NCI-H524 (cell line): ENCODE measurements at regions not wholly inside any gene's neighbourhood (a gene's known extent, or its start where the extent isn't known, plus 50 kb on each side); places are given as distances from the start of the nearest gene placed in this dataset.
"Not testable (repeated sequence)": the region's sequence is repeated elsewhere in the genome, so short reads cannot be mapped to it uniquely, and the experiment has no call there.

Experiments
- DNase-seq, 2 experiments: peaks; one replicate each; lab custom pipeline; 2025; lab: John Stamatoyannopoulos, UW

GRCh38 chr2:180927030-180927686 lies 53.2 kb upstream of the UBE2E3 start:
- no peak for DNase-seq

GRCh38 chr2:180925700-180926099 lies 54.7 kb upstream of the UBE2E3 start:
- no peak for DNase-seq

- DNase-seq, result no peak
Measured at GRCh38 chr2:180924063-180924462, 56.3 kb upstream of the UBE2E3 start.

GRCh38 chr2:180910831-180911665 lies 69.4 kb upstream of the UBE2E3 start:
- no peak for DNase-seq

- DNase-seq, result no peak
Measured at GRCh38 chr2:180907731-180908130, 72.7 kb upstream of the UBE2E3 start.

GRCh38 chr2:180905461-180905860 lies 74.9 kb upstream of the UBE2E3 start:
- peak in 1 of 2 experiments; percentile 52 for DNase-seq

GRCh38 chr2:180905002-180905401 lies 75.4 kb upstream of the UBE2E3 start:
- DNase-seq, result peak; percentile 51 to 82

GRCh38 chr2:180901331-180901730 lies 79.1 kb upstream of the UBE2E3 start:
- no peak for DNase-seq

- DNase-seq, result no peak
Measured at GRCh38 chr2:180893752-180894151, 86.7 kb upstream of the UBE2E3 start.

GRCh38 chr2:180892091-180892490 lies 88.3 kb upstream of the UBE2E3 start:
- DNase-seq, result no peak

GRCh38 chr2:180891360-180891759 lies 89.0 kb upstream of the UBE2E3 start:
- no peak for DNase-seq

- DNase-seq, result no peak
Measured at GRCh38 chr2:180890781-180891180, 89.6 kb upstream of the UBE2E3 start.

GRCh38 chr2:180882959-180883358 lies 97.4 kb upstream of the UBE2E3 start:
- no peak for DNase-seq

GRCh38 chr2:180876506-180876905 lies 103.9 kb upstream of the UBE2E3 start:
- DNase-seq, result no peak

GRCh38 chr2:180873219-180873618 lies 107.2 kb upstream of the UBE2E3 start:
- DNase-seq, result no peak

GRCh38 chr2:180872781-180873180 lies 107.6 kb upstream of the UBE2E3 start:
- not testable (repeated sequence) for DNase-seq

- no peak for DNase-seq
Measured at GRCh38 chr2:180872255-180872654, 108.2 kb upstream of the UBE2E3 start.

GRCh38 chr2:180871649-180872048 lies 108.8 kb upstream of the UBE2E3 start:
- no peak for DNase-seq

GRCh38 chr2:180849851-180850250 lies 130.6 kb upstream of the UBE2E3 start:
- DNase-seq, result no peak

GRCh38 chr2:180848393-180848792 lies 132.0 kb upstream of the UBE2E3 start:
- DNase-seq, result peak in 1 of 2 experiments; percentile 18

GRCh38 chr2:180846756-180847472 lies 133.5 kb upstream of the UBE2E3 start:
- no peak for DNase-seq

- DNase-seq, result peak; percentile 42 to 78
Measured at GRCh38 chr2:180842461-180842860, 137.9 kb upstream of the UBE2E3 start.

- no peak for DNase-seq
Measured at GRCh38 chr2:180840641-180841040, 139.8 kb upstream of the UBE2E3 start.
